ENCODE measurements at regions not wholly inside any gene's neighbourhood (a gene's known extent, or its start where the extent isn't known, plus 50 kb on each side); places are given as distances from the start of the nearest gene placed in this dataset.

GRCh38 chr13:34002924-34003323 lies 185.0 kb downstream of the RFC3 start:
- no peak for DNase-seq (ENCODE audit: low spot score)

- DNase-seq (ENCODE audit: low spot score) = no peak
Measured at GRCh38 chr13:34003656-34004055, 185.7 kb downstream of the RFC3 start.

DNA sequence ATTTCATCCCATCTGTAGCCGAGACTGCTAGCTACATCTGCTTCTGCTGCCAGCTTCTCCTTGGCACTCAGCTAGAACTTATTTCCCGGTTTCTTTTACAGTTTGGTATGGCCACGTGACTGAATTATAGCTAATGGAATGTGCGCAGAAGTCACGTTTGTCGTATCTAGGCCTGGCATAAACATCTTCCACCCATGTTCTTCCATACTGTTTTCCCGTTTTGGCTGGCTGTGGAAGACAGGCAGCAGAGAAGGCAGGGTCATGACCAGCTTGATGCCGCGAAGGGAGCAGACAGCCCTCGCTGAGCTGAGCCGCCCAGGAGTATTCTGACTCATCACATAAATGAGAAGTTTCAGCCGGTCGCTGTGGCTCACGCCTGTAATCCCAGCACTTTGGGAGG lies 186.7 kb downstream of the RFC3 start:
- no peak for DNase-seq (ENCODE audit: low spot score)

DNA sequence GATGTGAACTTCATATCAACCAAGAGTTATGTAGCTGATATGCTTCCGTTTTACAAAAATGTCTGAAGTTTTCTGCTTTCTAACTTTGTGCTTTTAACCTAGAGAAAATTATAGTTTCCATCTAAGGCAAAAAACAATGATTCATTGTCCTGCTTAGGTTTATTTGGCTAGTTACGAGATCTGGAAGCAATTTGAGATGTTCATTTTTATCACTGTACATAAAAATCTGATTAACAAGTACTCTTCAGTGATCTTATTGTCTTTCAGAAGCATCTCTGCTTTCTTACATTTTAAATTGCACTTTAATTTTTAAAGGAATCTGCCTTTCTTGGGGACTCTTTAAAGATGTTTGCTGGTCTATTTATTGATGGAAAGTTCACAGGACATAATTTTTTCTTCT lies 188.1 kb downstream of the RFC3 start:
- DNase-seq (ENCODE audit: low spot score) = no peak

- no peak for DNase-seq (ENCODE audit: low spot score)
Measured at GRCh38 chr13:34011552-34012085, 193.7 kb downstream of the RFC3 start.

DNA sequence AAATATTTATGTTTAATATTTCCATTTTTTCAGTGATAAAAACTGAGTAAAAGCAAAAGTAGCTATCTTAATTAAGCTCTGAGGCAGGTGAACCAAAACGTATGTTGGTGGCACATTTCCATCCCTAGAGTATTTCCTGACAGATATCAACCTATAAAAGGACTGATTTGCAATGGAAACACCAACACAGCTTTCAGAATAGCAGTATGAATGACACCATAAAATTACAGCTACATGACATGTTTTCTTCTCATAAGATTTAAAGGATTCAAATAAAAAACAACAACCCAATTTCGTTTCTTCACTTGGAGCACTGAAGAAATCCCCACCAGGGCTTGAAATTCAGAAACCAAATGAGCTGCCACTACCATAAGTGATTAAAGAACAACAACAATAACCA lies 194.4 kb downstream of the RFC3 start:
- DNase-seq (ENCODE audit: low spot score) = no peak

- DNase-seq (ENCODE audit: low spot score) = no peak
Measured at GRCh38 chr13:34013061-34013460, 195.1 kb downstream of the RFC3 start.

GRCh38 chr13:34017231-34017630 lies 199.3 kb downstream of the RFC3 start:
- no peak for DNase-seq (ENCODE audit: low spot score)

DNA sequence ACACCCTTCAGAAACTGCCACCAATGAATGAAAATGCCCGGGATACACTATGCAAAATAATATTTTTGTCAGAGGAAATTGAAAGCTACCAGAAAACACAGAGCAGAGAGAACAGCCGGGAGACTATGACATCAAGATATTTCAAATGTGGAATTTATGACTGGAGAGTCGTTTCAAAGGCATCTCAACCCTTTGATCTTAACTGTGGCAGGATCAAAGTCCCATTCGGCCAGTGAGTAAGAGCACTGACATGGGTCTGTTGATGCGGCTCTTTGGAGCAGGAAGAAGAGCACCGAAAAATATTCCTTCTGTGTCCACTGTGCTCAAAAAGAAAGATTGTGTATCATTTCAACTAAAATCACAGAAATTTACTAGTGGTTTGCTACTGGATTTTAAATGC lies 201.9 kb downstream of the RFC3 start:
- DNase-seq (ENCODE audit: low spot score) = no peak

- no peak for DNase-seq (ENCODE audit: low spot score)
Measured at GRCh38 chr13:34020388-34020787, 202.4 kb downstream of the RFC3 start.

- DNase-seq (ENCODE audit: low spot score) = no peak
Measured at GRCh38 chr13:34021619-34022018, 203.7 kb downstream of the RFC3 start.

GRCh38 chr13:34025746-34026145 lies 207.8 kb downstream of the RFC3 start:
- no peak for DNase-seq (ENCODE audit: low spot score)

DNA sequence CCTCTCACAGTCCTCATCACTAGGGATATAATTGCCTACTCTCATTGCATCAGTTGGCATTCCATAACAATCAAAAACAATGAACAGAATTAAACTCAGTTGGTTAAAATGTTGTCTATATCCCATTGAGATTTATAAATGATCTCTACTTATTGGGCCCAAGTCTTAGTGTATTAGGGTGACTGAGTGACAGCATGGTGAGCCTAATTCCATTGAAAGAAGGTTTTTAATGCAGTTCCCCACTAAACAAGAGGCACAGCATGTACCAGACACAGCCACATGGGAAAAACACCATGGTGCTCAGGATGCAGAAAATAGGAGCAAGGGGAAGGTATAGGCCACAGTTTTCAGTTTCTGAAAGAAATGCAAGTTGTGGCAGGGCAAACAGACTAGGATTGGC lies 208.4 kb downstream of the RFC3 start:
- no peak for DNase-seq (ENCODE audit: low spot score)

GRCh38 chr13:34028496-34029442 lies 210.8 kb downstream of the RFC3 start:
- no peak for DNase-seq (ENCODE audit: low spot score)

DNA sequence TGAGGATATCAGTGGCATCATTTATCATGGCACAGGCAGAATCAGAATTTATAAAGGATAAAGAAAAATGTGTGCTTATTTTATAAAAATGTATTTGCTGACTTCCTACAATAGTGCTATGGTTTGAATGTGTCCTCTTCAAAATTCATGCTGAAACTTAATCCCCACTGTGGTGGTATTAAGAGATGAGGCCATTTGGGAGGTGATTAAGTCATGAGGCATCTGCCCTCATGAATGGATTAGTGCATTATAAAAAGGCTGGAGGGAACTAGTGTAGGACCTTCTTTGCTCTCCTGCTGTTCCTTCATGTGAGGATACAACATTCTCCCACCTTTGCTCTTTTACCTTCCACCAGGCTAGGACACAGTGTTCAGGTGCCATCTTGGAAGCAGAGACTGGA lies 212.8 kb downstream of the RFC3 start:
- no peak for DNase-seq (ENCODE audit: low spot score)

- no peak for DNase-seq (ENCODE audit: low spot score)
Measured at GRCh38 chr13:34031610-34032009, 213.7 kb downstream of the RFC3 start.

- DNase-seq (ENCODE audit: low spot score) = no peak
Measured at GRCh38 chr13:34034411-34034810, 216.5 kb downstream of the RFC3 start.

- no peak for DNase-seq (ENCODE audit: low spot score)
Measured at GRCh38 chr13:34035178-34035577, 217.2 kb downstream of the RFC3 start.

DNA sequence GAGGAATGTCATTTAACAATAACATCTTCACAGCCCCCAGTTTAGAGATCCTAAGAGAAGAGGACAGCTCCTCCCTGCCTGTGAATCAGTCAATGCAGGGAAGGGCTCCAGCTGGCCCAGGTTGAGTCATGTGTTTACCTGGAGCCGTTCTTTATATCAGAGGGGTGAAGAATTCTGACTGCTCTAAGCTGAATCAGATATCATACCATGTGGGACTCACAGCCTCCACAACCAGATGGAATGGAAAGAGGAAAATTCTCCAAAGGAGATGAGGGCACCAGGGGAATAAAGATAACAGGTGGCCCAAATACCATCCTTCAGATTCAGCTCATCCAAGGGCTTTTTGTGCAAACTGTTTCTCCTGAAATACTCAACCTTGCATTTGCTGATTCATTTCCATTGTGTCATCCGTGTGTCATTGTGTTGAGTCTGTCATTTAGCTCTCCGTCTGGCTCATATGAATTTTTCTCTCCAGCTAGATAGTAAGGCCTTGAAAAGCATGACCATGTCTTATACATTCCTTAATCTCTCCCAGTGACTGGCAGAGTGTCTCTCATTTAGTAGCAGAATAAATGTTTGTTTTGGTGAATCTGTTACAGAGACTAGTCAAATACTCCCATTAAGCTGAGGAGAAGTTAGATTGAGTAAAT lies 217.9 kb downstream of the RFC3 start:
- DNase-seq (ENCODE audit: low spot score) = no peak

DNA sequence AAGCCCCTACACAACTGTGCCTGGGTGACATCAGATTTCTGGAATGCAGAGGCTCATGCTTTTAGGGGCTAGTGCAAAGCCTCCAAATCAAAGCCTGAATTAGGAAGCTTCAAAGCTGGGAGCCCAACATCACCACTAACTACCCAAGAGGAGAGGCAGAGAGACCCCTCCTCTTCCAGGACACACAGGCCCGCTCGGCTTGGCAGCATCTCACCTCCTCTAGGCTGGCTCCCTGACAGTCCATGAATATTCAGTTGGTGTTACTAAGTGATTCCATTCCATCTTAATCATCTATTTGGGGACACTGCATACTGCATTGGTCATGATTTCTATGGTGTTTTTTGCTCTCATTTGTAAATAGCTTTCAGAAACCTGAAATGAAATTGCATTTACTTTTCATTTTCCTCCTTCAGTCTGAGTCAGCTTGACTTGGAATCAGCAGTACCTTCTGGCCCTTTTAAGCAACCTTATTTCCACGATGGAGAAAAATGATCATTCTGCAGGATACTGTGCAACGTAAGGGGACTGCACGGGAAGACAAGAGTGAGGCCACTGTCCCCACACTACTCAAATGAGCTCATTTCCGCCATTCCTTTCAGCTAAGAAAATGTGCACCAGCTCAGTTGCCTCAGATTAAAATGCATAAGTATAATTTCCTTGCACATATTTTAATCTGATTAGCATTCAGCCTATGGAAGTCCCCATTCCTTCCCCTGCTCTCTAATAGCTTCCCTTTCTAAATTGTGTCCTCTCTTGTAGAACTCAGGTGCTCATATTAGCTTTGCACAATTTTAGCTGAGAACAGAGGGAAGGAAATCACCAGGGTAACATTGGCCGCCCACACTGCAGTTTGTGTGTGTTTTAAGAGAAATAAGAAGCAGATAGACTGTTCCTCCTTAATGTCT lies 219.9 kb downstream of the RFC3 start:
- no peak for DNase-seq (ENCODE audit: low spot score)

GRCh38 chr13:34038541-34039068 lies 220.7 kb downstream of the RFC3 start:
- DNase-seq (ENCODE audit: low spot score) = no peak

GRCh38 chr13:34039678-34040077 lies 221.7 kb downstream of the RFC3 start:
- DNase-seq (ENCODE audit: low spot score) = no peak

All from left forelimb (tissue), 1 donor.